SU-DHL-6 (cell line): ENCODE measurements at regions not wholly inside any gene's neighbourhood (a gene's known extent, or its start where the extent isn't known, plus 50 kb on each side); places are given as distances from the start of the nearest gene placed in this dataset.

Experiments used
- H2AFZ ChIP-seq: fragments of 200-600 bp; sonication (generic); 2 replicates; pipeline ENCODE4 v1.6.1; 2014; ENCODE audit warnings: low read depth, mild to moderate bottlenecking, moderate library complexity, mixed read lengths, antibody characterized with exemption, low read length; ENCODE audit not compliant: severe bottlenecking
- H3F3A ChIP-seq: fragments of 200-600 bp; shearing (Covaris generic); 2 replicates; pipeline ENCODE4 v1.6.0; 2016; ENCODE audit warnings: antibody characterized with exemption, mild to moderate bottlenecking; ENCODE audit not compliant: insufficient read depth
- H3K27ac ChIP-seq: fragments of 200-600 bp; sonication (generic); 2 replicates; pipeline ENCODE4 v1.5.1; 2016; ENCODE audit warnings: low read depth, mild to moderate bottlenecking, low read length, moderate library complexity, mixed read lengths
- H3K27me3 ChIP-seq: fragments of 200-600 bp; sonication (generic), shearing (Covaris generic); 2 replicates; pipeline ENCODE4 v1.6.0; 2014; ENCODE audit warnings: mild to moderate bottlenecking, low read length
- H3K36me3 ChIP-seq: fragments of 200-600 bp; sonication (generic); 2 replicates; pipeline ENCODE4 v1.6.1; 2014; ENCODE audit warnings: mild to moderate bottlenecking, low read length, mixed read lengths
- H3K4me2 ChIP-seq: fragments of 300-600, 200-600 bp; shearing (Covaris generic), sonication (generic); 2 replicates; pipeline ENCODE4 v1.6.0; 2014; ENCODE audit warnings: low read length, low read depth, mild to moderate bottlenecking; ENCODE audit not compliant: poor library complexity, severe bottlenecking
- H3K4me3 ChIP-seq: fragments of 200-600 bp; sonication (generic); 2 replicates; pipeline ENCODE4 v1.5.1; 2014; ENCODE audit warnings: antibody characterized with exemption, low read length, mild to moderate bottlenecking, mixed read lengths; ENCODE audit not compliant: insufficient read depth, poor library complexity, severe bottlenecking
- H3K79me2 ChIP-seq: fragments of 200-600 bp; sonication (generic); 2 replicates; pipeline ENCODE4 v1.6.1; 2014; ENCODE audit warnings: mild to moderate bottlenecking, low read length, moderate library complexity; ENCODE audit not compliant: insufficient read depth
- H3K9ac ChIP-seq: fragments of 200-600 bp; sonication (generic); 2 replicates; pipeline ENCODE4 v1.7.0; 2014; ENCODE audit warnings: mild to moderate bottlenecking, low read length
- H3K9me2 ChIP-seq: fragments of 200-600 bp; sonication (generic); replicated peaks from 2 replicates; pipeline ENCODE4 v1.6.1; 2014; ENCODE audit warnings: low read length; ENCODE audit not compliant: insufficient read depth
- H3K9me3 ChIP-seq: fragments of 200-600 bp; sonication (generic); 2 replicates; pipeline ENCODE4 v1.6.1; 2014; ENCODE audit warnings: low read length, mixed read lengths; ENCODE audit not compliant: insufficient read depth
- H4K20me1 ChIP-seq: fragments of 200-600 bp; sonication (generic); 2 replicates; pipeline ENCODE4 v1.6.1; 2014; ENCODE audit warnings: low read depth, mild to moderate bottlenecking, antibody characterized with exemption, low read length, moderate library complexity, mixed read lengths
- EZH2phosphoT487 ChIP-seq: fragments of 200-600 bp; sonication (generic), shearing (Covaris generic); conservative IDR thresholded peaks from 2 replicates; pipeline ENCODE4 v1.6.1; 2018; ENCODE audit warnings: mild to moderate bottlenecking, antibody characterized with exemption, low read length, moderate library complexity, mixed read lengths
- TF ChIP-seq, protein P1 (sequence below): fragments of 200-600 bp; sonication (generic); IDR thresholded peaks from one replicate; pipeline ENCODE4 v1.5.1; 2017; ENCODE audit warnings: antibody characterized with exemption, mild to moderate bottlenecking, low read length, moderate library complexity; ENCODE audit not compliant: insufficient read depth, poor library complexity, severe bottlenecking

GRCh38 chr6:168380956-168381605, 59.9 kb upstream of the SMOC2 start:
- TF ChIP-seq EZH2phosphoT487, result no peak
- TF ChIP-seq, protein P1, sequence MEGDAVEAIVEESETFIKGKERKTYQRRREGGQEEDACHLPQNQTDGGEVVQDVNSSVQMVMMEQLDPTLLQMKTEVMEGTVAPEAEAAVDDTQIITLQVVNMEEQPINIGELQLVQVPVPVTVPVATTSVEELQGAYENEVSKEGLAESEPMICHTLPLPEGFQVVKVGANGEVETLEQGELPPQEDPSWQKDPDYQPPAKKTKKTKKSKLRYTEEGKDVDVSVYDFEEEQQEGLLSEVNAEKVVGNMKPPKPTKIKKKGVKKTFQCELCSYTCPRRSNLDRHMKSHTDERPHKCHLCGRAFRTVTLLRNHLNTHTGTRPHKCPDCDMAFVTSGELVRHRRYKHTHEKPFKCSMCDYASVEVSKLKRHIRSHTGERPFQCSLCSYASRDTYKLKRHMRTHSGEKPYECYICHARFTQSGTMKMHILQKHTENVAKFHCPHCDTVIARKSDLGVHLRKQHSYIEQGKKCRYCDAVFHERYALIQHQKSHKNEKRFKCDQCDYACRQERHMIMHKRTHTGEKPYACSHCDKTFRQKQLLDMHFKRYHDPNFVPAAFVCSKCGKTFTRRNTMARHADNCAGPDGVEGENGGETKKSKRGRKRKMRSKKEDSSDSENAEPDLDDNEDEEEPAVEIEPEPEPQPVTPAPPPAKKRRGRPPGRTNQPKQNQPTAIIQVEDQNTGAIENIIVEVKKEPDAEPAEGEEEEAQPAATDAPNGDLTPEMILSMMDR, result no peak
- H3F3A ChIP-seq, result no peaks in the 10 kb centered on the region
- no peak overlapping the region for H3K4me2 ChIP-seq
- H4K20me1 ChIP-seq, result no peaks in the 10 kb centered on the region
- H3K9me3 ChIP-seq, result peaks cover 19% of the 10 kb centered on the region; the same call in 1 of the 2 replicates
- no peak overlapping the region for H3K9ac ChIP-seq
- H3K9me2 ChIP-seq, result no peaks in the 10 kb centered on the region
- no peak overlapping the region for H2AFZ ChIP-seq
- H3K27ac ChIP-seq, result no peak overlapping the region
- no peaks in the 10 kb centered on the region for H3K27me3 ChIP-seq
- no peaks in the 10 kb centered on the region for H3K79me2 ChIP-seq
- no peak overlapping the region for H3K4me3 ChIP-seq
- no peaks in the 10 kb centered on the region for H3K36me3 ChIP-seq

- Histone ChIP-seq H3K36me3 (no peaks in the 10 kb centered on the region), H3K27me3 (no peaks in the 10 kb centered on the region), H3K4me3 (no peak overlapping the region), H3K4me2 (no peak overlapping the region), H3F3A (no peaks in the 10 kb centered on the region), H2AFZ (no peak overlapping the region), H3K9me3 (peaks cover 19% of the 10 kb centered on the region; the same call in 1 of the 2 replicates), H3K9ac (no peak overlapping the region), H3K9me2 (no peaks in the 10 kb centered on the region), H3K79me2 (no peaks in the 10 kb centered on the region), H4K20me1 (no peaks in the 10 kb centered on the region), H3K27ac (no peak overlapping the region)
- TF ChIP-seq, protein P1, result no peak
- TF ChIP-seq EZH2phosphoT487, result no peak
These were observed 59.1 kb upstream of the SMOC2 start for GRCh38 chr6:168381726-168382458.

DNA sequence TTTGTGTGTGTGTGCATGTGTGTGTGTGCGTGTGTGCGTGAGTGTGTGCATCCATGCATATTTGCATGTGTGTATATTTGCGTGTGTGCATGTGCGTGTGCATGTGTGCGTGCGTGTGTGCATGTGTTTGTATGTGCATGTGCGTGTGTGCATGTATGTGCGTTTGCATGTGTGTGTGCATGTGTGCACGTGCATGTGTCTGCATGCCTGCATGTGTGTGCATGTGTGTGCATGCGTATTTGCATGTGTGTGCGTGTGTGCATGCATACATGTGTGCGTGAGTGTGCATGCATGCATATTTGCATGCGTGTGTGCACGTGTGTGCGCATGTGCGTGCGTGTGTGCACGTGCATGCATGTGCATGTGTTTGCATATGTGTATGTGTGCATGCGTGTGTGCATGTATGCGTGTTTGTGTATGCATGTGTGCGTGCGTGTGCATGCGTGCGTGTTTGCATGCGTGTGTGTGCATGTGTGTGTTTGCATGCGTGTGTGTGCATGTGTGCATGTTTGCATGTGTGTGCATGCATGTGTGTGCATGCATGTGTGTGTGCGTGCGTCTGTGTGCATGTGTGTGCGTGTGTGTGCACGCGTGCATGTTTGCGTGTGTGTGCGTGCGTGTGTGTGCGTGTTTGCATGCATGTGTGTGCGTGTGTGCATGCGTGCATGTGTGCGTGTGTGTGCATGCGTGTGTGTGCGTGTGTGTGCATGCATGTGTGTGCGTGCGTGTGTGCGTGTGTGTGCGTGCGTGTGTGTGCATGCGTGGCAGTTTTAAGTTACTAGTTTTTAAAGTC, 57.7 kb upstream of the SMOC2 start:
- Histone ChIP-seq H4K20me1 (no peaks in the 10 kb centered on the region), H3K79me2 (no peaks in the 10 kb centered on the region), H3K9me2 (no peaks in the 10 kb centered on the region), H3K4me2 (no peak overlapping the region), H3K27me3 (no peaks in the 10 kb centered on the region), H3K4me3 (no peak overlapping the region), H3K36me3 (no peaks in the 10 kb centered on the region), H3K9me3 (peaks cover 19% of the 10 kb centered on the region; the same call in 1 of the 2 replicates), H3F3A (no peaks in the 10 kb centered on the region), H3K27ac (no peak overlapping the region), H3K9ac (no peak overlapping the region), H2AFZ (no peak overlapping the region)
- TF ChIP-seq, protein P1, result no peak
- no peak for TF ChIP-seq EZH2phosphoT487
